ENCODE measurements at regions not wholly inside any gene's neighbourhood (a gene's known extent, or its start where the extent isn't known, plus 50 kb on each side); places are given as distances from the start of the nearest gene placed in this dataset.

DNA sequence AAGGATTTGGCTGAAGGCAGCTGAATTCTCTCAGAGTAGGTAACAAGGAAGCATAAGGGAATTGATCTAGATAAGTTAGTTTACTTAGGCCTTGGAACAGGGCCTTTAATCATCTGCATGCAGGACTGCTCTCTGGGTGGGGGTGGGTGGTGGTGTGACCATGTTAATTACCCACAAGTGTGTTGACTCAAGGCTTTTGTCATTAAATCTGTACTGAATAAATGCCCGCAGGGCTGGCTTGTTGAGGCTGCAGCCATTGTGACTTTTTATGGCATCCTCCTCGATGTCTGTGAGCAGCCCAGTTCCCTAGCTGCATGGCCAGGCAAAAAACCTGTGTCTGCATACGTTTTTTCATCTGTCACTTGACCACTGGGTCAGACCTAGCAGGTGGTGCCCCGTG, 63.5 kb upstream of the ASCC3 start:
- Histone ChIP-seq H3F3A (replicated peaks; ENCODE audit: low read depth) (no peaks in the 10 kb centered on the region), H3K4me1 (ENCODE audit: insufficient read depth) (no peaks in the 10 kb centered on the region), H3K27ac (ENCODE audit: low read depth) (no peak overlapping the region), H3K4me3 (no peak overlapping the region), H2AFZ (no peak overlapping the region), H3K79me2 (replicated peaks; ENCODE audit: insufficient read depth) (no peaks in the 10 kb centered on the region), H3K27me3 (ENCODE audit: insufficient read depth) (no peaks in the 10 kb centered on the region), H3K36me3 (ENCODE audit: insufficient read depth) (no peaks in the 10 kb centered on the region; the same call in 1 of the 2 replicates), H3K9me2 (ENCODE audit: insufficient read depth) (0 out of 2 replicates have a peak, but pooled peaks cover 4% of the 10 kb centered on the region), H3K4me2 (no peak overlapping the region), H4K20me1 (replicated peaks; ENCODE audit: insufficient read depth) (no peaks in the 10 kb centered on the region)
- Mint-ChIP-seq H3K27me3 (ENCODE audit: insufficient read depth, low read depth, poor library complexity) (no peaks in the 10 kb centered on the region), H3K36me3 (ENCODE audit: low read depth) (peaks cover 16% of the 10 kb centered on the region; the same call in 2 of the 3 replicates), H3K9me3 (peaks cover 34% of the 10 kb centered on the region), H3K4me3 (no peak overlapping the region), H3K4me1 (no peaks in the 10 kb centered on the region; the same call in 2 of the 3 replicates), H3K27ac (no peak overlapping the region)
- DNase-seq (ENCODE audit: low spot score) (peak; percentile 7), ATAC-seq (no peak)
- TF ChIP-seq STAT1 (IDR thresholded peaks at IDR 0.05; ENCODE audit: unreplicated experiment) (no peak), ZNF114 (CRISPR knock-in tag; IDR thresholded peaks at IDR 0.05) (no peak), POLR2AphosphoS5 (IDR thresholded peaks at IDR 0.05; ENCODE audit: low read depth) (no peak), ZNF331 (CRISPR knock-in tag; IDR thresholded peaks at IDR 0.05; ENCODE audit: low read depth) (no peak), NANOG (IDR thresholded peaks at IDR 0.05; ENCODE audit: borderline replicate concordance) (no peak), EZH2phosphoT487 (IDR thresholded peaks at IDR 0.05; ENCODE audit: unreplicated experiment) (no peak), JUNB (IDR thresholded peaks at IDR 0.05; ENCODE audit: unreplicated experiment) (no peak), CREB1 (CRISPR knock-in tag; IDR thresholded peaks at IDR 0.05; ENCODE audit: low read depth) (no peak), EZH2 (IDR thresholded peaks at IDR 0.05; ENCODE audit: low read depth, unreplicated experiment) (no peak)
- TF ChIP-seq, protein P1, sequence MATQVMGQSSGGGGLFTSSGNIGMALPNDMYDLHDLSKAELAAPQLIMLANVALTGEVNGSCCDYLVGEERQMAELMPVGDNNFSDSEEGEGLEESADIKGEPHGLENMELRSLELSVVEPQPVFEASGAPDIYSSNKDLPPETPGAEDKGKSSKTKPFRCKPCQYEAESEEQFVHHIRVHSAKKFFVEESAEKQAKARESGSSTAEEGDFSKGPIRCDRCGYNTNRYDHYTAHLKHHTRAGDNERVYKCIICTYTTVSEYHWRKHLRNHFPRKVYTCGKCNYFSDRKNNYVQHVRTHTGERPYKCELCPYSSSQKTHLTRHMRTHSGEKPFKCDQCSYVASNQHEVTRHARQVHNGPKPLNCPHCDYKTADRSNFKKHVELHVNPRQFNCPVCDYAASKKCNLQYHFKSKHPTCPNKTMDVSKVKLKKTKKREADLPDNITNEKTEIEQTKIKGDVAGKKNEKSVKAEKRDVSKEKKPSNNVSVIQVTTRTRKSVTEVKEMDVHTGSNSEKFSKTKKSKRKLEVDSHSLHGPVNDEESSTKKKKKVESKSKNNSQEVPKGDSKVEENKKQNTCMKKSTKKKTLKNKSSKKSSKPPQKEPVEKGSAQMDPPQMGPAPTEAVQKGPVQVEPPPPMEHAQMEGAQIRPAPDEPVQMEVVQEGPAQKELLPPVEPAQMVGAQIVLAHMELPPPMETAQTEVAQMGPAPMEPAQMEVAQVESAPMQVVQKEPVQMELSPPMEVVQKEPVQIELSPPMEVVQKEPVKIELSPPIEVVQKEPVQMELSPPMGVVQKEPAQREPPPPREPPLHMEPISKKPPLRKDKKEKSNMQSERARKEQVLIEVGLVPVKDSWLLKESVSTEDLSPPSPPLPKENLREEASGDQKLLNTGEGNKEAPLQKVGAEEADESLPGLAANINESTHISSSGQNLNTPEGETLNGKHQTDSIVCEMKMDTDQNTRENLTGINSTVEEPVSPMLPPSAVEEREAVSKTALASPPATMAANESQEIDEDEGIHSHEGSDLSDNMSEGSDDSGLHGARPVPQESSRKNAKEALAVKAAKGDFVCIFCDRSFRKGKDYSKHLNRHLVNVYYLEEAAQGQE (IDR thresholded peaks at IDR 0.05; ENCODE audit: unreplicated experiment), result no peak
- TF ChIP-seq, protein P2, sequence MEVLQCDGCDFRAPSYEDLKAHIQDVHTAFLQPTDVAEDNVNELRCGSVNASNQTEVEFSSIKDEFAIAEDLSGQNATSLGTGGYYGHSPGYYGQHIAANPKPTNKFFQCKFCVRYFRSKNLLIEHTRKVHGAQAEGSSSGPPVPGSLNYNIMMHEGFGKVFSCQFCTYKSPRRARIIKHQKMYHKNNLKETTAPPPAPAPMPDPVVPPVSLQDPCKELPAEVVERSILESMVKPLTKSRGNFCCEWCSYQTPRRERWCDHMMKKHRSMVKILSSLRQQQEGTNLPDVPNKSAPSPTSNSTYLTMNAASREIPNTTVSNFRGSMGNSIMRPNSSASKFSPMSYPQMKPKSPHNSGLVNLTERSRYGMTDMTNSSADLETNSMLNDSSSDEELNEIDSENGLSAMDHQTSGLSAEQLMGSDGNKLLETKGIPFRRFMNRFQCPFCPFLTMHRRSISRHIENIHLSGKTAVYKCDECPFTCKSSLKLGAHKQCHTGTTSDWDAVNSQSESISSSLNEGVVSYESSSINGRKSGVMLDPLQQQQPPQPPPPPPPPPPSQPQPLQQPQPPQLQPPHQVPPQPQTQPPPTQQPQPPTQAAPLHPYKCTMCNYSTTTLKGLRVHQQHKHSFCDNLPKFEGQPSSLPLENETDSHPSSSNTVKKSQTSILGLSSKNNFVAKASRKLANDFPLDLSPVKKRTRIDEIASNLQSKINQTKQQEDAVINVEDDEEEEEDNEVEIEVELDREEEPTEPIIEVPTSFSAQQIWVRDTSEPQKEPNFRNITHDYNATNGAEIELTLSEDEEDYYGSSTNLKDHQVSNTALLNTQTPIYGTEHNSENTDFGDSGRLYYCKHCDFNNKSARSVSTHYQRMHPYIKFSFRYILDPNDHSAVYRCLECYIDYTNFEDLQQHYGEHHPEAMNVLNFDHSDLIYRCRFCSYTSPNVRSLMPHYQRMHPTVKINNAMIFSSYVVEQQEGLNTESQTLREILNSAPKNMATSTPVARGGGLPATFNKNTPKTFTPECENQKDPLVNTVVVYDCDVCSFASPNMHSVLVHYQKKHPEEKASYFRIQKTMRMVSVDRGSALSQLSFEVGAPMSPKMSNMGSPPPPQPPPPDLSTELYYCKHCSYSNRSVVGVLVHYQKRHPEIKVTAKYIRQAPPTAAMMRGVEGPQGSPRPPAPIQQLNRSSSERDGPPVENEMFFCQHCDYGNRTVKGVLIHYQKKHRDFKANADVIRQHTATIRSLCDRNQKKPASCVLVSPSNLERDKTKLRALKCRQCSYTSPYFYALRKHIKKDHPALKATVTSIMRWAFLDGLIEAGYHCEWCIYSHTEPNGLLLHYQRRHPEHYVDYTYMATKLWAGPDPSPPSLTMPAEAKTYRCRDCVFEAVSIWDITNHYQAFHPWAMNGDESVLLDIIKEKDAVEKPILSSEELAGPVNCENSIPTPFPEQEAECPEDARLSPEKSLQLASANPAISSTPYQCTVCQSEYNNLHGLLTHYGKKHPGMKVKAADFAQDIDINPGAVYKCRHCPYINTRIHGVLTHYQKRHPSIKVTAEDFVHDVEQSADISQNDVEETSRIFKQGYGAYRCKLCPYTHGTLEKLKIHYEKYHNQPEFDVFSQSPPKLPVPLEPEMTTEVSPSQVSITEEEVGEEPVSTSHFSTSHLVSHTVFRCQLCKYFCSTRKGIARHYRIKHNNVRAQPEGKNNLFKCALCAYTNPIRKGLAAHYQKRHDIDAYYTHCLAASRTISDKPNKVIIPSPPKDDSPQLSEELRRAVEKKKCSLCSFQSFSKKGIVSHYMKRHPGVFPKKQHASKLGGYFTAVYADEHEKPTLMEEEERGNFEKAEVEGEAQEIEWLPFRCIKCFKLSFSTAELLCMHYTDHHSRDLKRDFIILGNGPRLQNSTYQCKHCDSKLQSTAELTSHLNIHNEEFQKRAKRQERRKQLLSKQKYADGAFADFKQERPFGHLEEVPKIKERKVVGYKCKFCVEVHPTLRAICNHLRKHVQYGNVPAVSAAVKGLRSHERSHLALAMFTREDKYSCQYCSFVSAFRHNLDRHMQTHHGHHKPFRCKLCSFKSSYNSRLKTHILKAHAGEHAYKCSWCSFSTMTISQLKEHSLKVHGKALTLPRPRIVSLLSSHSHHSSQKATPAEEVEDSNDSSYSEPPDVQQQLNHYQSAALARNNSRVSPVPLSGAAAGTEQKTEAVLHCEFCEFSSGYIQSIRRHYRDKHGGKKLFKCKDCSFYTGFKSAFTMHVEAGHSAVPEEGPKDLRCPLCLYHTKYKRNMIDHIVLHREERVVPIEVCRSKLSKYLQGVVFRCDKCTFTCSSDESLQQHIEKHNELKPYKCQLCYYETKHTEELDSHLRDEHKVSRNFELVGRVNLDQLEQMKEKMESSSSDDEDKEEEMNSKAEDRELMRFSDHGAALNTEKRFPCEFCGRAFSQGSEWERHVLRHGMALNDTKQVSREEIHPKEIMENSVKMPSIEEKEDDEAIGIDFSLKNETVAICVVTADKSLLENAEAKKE (CRISPR knock-in tag; IDR thresholded peaks at IDR 0.05), result no peak
- TF ChIP-seq, protein P3, sequence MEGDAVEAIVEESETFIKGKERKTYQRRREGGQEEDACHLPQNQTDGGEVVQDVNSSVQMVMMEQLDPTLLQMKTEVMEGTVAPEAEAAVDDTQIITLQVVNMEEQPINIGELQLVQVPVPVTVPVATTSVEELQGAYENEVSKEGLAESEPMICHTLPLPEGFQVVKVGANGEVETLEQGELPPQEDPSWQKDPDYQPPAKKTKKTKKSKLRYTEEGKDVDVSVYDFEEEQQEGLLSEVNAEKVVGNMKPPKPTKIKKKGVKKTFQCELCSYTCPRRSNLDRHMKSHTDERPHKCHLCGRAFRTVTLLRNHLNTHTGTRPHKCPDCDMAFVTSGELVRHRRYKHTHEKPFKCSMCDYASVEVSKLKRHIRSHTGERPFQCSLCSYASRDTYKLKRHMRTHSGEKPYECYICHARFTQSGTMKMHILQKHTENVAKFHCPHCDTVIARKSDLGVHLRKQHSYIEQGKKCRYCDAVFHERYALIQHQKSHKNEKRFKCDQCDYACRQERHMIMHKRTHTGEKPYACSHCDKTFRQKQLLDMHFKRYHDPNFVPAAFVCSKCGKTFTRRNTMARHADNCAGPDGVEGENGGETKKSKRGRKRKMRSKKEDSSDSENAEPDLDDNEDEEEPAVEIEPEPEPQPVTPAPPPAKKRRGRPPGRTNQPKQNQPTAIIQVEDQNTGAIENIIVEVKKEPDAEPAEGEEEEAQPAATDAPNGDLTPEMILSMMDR (conservative IDR thresholded peaks at IDR 0.05; ENCODE audit: low read depth in 2 of 2), result no peak
- TF ChIP-seq, protein P4, sequence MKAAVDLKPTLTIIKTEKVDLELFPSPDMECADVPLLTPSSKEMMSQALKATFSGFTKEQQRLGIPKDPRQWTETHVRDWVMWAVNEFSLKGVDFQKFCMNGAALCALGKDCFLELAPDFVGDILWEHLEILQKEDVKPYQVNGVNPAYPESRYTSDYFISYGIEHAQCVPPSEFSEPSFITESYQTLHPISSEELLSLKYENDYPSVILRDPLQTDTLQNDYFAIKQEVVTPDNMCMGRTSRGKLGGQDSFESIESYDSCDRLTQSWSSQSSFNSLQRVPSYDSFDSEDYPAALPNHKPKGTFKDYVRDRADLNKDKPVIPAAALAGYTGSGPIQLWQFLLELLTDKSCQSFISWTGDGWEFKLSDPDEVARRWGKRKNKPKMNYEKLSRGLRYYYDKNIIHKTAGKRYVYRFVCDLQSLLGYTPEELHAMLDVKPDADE (IDR thresholded peaks at IDR 0.05), result no peak
